SU-DHL-6 (cell line): ENCODE measurements at regions not wholly inside any gene's neighbourhood (a gene's known extent, or its start where the extent isn't known, plus 50 kb on each side); places are given as distances from the start of the nearest gene placed in this dataset.

ENCODE experiments used
- H2AFZ ChIP-seq: fragments of 200-600 bp; sonication (generic); 2 replicates; pipeline ENCODE4 v1.6.1; 2014; ENCODE audit warnings: low read depth, mild to moderate bottlenecking, moderate library complexity, mixed read lengths, antibody characterized with exemption, low read length; ENCODE audit not compliant: severe bottlenecking
- H3F3A ChIP-seq: fragments of 200-600 bp; shearing (Covaris generic); 2 replicates; pipeline ENCODE4 v1.6.0; 2016; ENCODE audit warnings: antibody characterized with exemption, mild to moderate bottlenecking; ENCODE audit not compliant: insufficient read depth
- H3K27ac ChIP-seq: fragments of 200-600 bp; sonication (generic); 2 replicates; pipeline ENCODE4 v1.5.1; 2016; ENCODE audit warnings: low read depth, mild to moderate bottlenecking, low read length, moderate library complexity, mixed read lengths
- H3K27me3 ChIP-seq: fragments of 200-600 bp; sonication (generic), shearing (Covaris generic); 2 replicates; pipeline ENCODE4 v1.6.0; 2014; ENCODE audit warnings: mild to moderate bottlenecking, low read length
- H3K36me3 ChIP-seq: fragments of 200-600 bp; sonication (generic); 2 replicates; pipeline ENCODE4 v1.6.1; 2014; ENCODE audit warnings: mild to moderate bottlenecking, low read length, mixed read lengths
- H3K4me2 ChIP-seq: fragments of 300-600, 200-600 bp; shearing (Covaris generic), sonication (generic); 2 replicates; pipeline ENCODE4 v1.6.0; 2014; ENCODE audit warnings: low read length, low read depth, mild to moderate bottlenecking; ENCODE audit not compliant: poor library complexity, severe bottlenecking
- H3K4me3 ChIP-seq: fragments of 200-600 bp; sonication (generic); 2 replicates; pipeline ENCODE4 v1.5.1; 2014; ENCODE audit warnings: antibody characterized with exemption, low read length, mild to moderate bottlenecking, mixed read lengths; ENCODE audit not compliant: insufficient read depth, poor library complexity, severe bottlenecking
- H3K79me2 ChIP-seq: fragments of 200-600 bp; sonication (generic); 2 replicates; pipeline ENCODE4 v1.6.1; 2014; ENCODE audit warnings: mild to moderate bottlenecking, low read length, moderate library complexity; ENCODE audit not compliant: insufficient read depth
- H3K9ac ChIP-seq: fragments of 200-600 bp; sonication (generic); 2 replicates; pipeline ENCODE4 v1.7.0; 2014; ENCODE audit warnings: mild to moderate bottlenecking, low read length
- H3K9me2 ChIP-seq: fragments of 200-600 bp; sonication (generic); replicated peaks from 2 replicates; pipeline ENCODE4 v1.6.1; 2014; ENCODE audit warnings: low read length; ENCODE audit not compliant: insufficient read depth
- H3K9me3 ChIP-seq: fragments of 200-600 bp; sonication (generic); 2 replicates; pipeline ENCODE4 v1.6.1; 2014; ENCODE audit warnings: low read length, mixed read lengths; ENCODE audit not compliant: insufficient read depth
- H4K20me1 ChIP-seq: fragments of 200-600 bp; sonication (generic); 2 replicates; pipeline ENCODE4 v1.6.1; 2014; ENCODE audit warnings: low read depth, mild to moderate bottlenecking, antibody characterized with exemption, low read length, moderate library complexity, mixed read lengths
- EZH2phosphoT487 ChIP-seq: fragments of 200-600 bp; sonication (generic), shearing (Covaris generic); conservative IDR thresholded peaks from 2 replicates; pipeline ENCODE4 v1.6.1; 2018; ENCODE audit warnings: mild to moderate bottlenecking, antibody characterized with exemption, low read length, moderate library complexity, mixed read lengths
- TF ChIP-seq, protein P1 (sequence below): fragments of 200-600 bp; sonication (generic); IDR thresholded peaks from one replicate; pipeline ENCODE4 v1.5.1; 2017; ENCODE audit warnings: antibody characterized with exemption, mild to moderate bottlenecking, low read length, moderate library complexity; ENCODE audit not compliant: insufficient read depth, poor library complexity, severe bottlenecking

DNA sequence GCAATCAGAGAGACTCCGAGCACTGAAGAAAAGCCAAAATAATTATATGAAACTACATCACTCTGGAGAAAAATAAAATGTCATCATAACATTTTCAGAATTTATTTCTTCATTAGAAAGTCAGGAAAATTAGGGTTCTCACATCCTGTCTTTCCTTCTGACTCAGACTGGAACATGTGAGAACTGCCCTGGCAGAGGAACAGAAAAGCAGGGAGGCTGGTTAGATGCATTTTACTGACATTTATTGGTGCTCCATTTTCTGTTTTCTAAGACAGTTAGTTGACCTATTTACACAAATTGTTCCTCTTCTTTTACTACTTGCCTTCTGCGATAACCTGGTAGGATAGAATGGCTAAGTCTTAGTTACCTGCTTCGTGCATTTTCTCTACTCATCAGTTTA, 58.6 kb upstream of the ANK3 start:
- H3K36me3 ChIP-seq = no peaks in the 10 kb centered on the region
- H2AFZ ChIP-seq = no peak overlapping the region
- H3K9me2 ChIP-seq = no peaks in the 10 kb centered on the region

DNA sequence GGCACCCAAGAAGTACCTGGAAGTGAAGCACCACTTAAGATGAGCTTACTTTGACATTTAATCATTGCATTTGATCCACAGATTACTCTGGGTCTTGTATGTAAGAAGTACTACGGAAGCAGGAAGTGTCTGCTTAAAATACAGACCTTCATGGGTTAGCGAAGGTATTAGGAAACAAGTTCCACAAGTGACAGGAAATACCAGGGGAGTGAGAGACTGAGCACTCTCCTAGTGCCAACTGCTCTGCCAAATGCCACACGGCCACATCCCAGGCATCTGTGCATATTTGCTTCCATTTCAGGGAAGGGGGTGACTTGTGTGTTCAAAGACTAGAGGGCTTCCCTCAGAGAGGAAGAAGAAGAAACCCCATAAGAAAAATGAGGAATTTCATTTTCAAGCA, 57.2 kb upstream of the ANK3 start:
- Histone ChIP-seq H2AFZ (no peak overlapping the region), H3K9me2 (no peaks in the 10 kb centered on the region), H3K36me3 (no peaks in the 10 kb centered on the region), H4K20me1 (no peaks in the 10 kb centered on the region), H3K9ac (no peak overlapping the region), H3K79me2 (no peaks in the 10 kb centered on the region), H3K4me3 (no peak overlapping the region), H3K27ac (no peak overlapping the region), H3K4me2 (no peak overlapping the region), H3K27me3 (no peaks in the 10 kb centered on the region), H3F3A (no peaks in the 10 kb centered on the region), H3K9me3 (no peaks in the 10 kb centered on the region)
- TF ChIP-seq, protein P1, sequence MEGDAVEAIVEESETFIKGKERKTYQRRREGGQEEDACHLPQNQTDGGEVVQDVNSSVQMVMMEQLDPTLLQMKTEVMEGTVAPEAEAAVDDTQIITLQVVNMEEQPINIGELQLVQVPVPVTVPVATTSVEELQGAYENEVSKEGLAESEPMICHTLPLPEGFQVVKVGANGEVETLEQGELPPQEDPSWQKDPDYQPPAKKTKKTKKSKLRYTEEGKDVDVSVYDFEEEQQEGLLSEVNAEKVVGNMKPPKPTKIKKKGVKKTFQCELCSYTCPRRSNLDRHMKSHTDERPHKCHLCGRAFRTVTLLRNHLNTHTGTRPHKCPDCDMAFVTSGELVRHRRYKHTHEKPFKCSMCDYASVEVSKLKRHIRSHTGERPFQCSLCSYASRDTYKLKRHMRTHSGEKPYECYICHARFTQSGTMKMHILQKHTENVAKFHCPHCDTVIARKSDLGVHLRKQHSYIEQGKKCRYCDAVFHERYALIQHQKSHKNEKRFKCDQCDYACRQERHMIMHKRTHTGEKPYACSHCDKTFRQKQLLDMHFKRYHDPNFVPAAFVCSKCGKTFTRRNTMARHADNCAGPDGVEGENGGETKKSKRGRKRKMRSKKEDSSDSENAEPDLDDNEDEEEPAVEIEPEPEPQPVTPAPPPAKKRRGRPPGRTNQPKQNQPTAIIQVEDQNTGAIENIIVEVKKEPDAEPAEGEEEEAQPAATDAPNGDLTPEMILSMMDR = no peak
- no peak for TF ChIP-seq EZH2phosphoT487

More for the DNA sequence above, 58.6 kb upstream of the ANK3 start:
- Histone ChIP-seq H3F3A (no peaks in the 10 kb centered on the region), H3K27ac (no peak overlapping the region), H3K4me2 (no peak overlapping the region), H4K20me1 (no peaks in the 10 kb centered on the region), H3K27me3 (no peaks in the 10 kb centered on the region), H3K4me3 (no peak overlapping the region), H3K9ac (no peak overlapping the region), H3K79me2 (no peaks in the 10 kb centered on the region), H3K9me3 (no peaks in the 10 kb centered on the region)
- TF ChIP-seq EZH2phosphoT487 = no peak
- TF ChIP-seq, protein P1 = no peak

DNA sequence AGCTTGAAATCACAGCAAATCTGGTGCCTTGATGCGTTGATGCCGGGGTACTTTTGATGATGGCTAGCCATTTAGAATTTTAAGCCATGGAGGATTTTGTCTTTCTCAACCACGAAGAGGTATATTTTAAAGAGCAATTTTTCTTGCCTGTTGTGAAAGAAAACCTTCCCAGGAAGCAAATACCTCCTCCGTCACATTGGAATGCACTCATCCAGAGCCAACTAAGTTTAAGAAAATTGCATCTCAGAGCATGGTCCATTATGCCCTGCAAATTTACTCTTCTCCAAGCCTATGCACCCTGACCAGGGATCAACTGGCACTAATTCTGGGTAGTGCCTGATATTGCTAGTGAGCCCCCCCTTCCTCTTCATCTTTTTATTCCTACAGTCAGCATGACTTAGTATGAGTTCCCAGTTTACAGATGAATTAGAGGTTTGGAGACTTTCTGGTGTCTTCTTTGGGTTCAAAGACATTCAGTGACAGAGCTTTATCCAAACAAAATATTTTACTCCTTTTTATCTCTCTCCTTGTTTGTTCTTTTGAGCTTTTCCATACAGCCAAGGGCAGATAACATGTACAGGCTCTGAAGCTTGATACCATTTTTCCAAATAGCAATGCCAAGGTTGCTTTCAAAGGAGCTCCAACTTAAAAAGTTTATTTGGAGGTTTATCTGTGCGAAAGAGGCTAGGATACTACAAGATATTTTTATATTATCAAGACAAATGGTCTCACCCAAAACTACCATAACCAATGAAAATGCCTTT, 56.6 kb upstream of the ANK3 start:
- TF ChIP-seq, protein P1 = no peak
- TF ChIP-seq EZH2phosphoT487 = no peak
- Histone ChIP-seq H3K4me3 (no peak overlapping the region), H3K9me2 (no peaks in the 10 kb centered on the region), H3K9ac (no peak overlapping the region), H3K27ac (no peak overlapping the region), H3K36me3 (no peaks in the 10 kb centered on the region), H3K9me3 (no peaks in the 10 kb centered on the region), H4K20me1 (no peaks in the 10 kb centered on the region), H2AFZ (no peak overlapping the region), H3K4me2 (no peak overlapping the region), H3F3A (peaks cover 2% of the 10 kb centered on the region; the same call in 1 of the 2 replicates), H3K79me2 (no peaks in the 10 kb centered on the region), H3K27me3 (no peaks in the 10 kb centered on the region)
